ENCODE measurements at regions not wholly inside any gene's neighbourhood (a gene's known extent, or its start where the extent isn't known, plus 50 kb on each side); places are given as distances from the start of the nearest gene placed in this dataset.

DNA sequence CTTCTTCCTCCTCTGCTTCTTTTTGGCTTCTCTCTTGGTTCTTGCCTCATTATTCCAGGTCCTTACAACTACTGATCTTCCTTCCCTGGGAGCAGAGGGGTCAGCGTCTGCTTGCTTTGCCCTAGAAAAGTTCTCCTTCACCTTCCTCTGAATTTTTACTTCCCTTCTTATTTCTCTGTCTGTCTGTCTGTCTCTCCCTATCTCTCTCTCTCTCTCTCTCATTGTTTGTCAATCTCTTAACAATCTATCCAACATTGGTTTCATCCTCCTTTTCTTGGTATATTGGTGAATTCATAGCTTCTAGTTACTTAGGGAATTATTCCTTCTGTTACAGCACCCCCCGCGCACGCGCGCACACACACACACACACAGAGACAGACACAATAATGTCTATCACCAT lies 559.1 kb downstream of the MN1 start:
- Histone ChIP-seq H3K9me3 (ENCODE audit: control insufficient read depth, low read length) (no peaks in the 10 kb centered on the region), H3K27me3 (ENCODE audit: control insufficient read depth, insufficient read depth, low read length) (no peaks in the 10 kb centered on the region), H3K9ac (no peak overlapping the region), H3K36me3 (ENCODE audit: control insufficient read depth, insufficient read depth, low read length) (no peaks in the 10 kb centered on the region), H3K4me3 (ENCODE audit: low read depth, low read length) (no peak overlapping the region), H3K79me2 (no peaks in the 10 kb centered on the region), H3K4me2 (ENCODE audit: low read length) (no peak overlapping the region), H2AFZ (no peak overlapping the region), H3K27ac (no peak overlapping the region), H3K4me1 (no peaks in the 10 kb centered on the region)
- no peak for TF ChIP-seq CTCF (IDR thresholded peaks at IDR 0.05)

DNA sequence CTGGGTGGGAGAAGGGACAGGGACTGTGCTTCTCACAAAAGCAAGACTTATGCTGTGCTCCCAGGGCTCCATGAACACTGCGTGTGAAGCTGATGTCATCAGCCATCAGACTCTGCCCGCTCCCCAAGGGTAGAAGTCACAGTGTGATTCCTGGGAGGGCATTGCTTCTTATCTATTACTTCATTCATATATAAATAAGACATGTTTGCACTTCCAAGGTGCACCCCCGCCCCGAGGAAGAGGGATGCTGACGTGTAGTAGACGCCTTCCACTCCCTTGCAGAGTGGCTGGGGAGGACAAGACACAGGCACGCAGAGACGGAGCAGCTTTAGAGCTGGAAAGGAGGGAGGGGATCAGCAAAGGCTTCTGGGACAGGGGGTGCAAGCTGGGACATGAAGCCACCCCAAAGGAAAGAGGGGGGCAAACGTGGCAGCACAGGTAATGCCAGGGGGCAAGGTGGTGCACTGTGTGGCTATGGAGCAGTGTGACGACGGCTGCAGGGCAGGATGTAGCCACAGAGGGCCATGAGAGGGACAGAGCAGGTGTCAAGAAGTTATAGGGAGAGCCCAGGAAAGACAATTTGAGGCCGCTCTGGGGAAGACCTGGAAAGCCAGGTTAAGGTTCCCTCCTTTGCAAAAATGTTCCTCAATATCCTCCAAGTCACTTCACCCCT lies 558.5 kb downstream of the MN1 start:
- no peak overlapping the region for H3K4me3 ChIP-seq (ENCODE audit: low read depth, low read length)
- TF ChIP-seq CTCF (IDR thresholded peaks at IDR 0.05), result no peak
- no peak overlapping the region for H3K9ac ChIP-seq
- H3K27me3 ChIP-seq (ENCODE audit: control insufficient read depth, insufficient read depth, low read length), result no peaks in the 10 kb centered on the region
- no peaks in the 10 kb centered on the region for H3K79me2 ChIP-seq
- H2AFZ ChIP-seq, result no peak overlapping the region
- no peak overlapping the region for H3K27ac ChIP-seq
- no peaks in the 10 kb centered on the region for H3K4me1 ChIP-seq
- H3K4me2 ChIP-seq (ENCODE audit: low read length), result no peak overlapping the region
- H3K9me3 ChIP-seq (ENCODE audit: control insufficient read depth, low read length), result no peaks in the 10 kb centered on the region
- no peaks in the 10 kb centered on the region for H3K36me3 ChIP-seq (ENCODE audit: control insufficient read depth, insufficient read depth, low read length)

DNA sequence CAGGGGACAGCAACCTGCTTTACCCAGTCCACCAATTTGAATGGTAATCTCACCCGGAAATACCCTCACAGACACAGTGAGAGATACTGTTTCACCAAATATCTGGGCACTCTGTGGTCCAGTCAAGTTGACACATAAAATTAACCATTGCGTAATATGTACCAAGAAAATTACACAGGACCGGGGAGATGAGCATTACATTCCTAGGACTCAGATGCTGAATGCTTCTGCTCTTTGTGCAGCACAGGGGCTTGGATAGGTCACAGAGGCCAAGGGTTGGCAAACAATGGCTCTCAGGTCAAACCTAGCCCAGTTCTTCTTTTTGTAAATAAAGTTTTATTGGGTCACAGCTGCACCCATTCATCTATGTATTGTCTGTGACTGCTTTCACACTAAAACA lies 557.2 kb downstream of the MN1 start:
- H3K4me3 ChIP-seq (ENCODE audit: low read depth, low read length), result no peak overlapping the region
- no peaks in the 10 kb centered on the region for H3K36me3 ChIP-seq (ENCODE audit: control insufficient read depth, insufficient read depth, low read length)
- no peak overlapping the region for H3K4me2 ChIP-seq (ENCODE audit: low read length)
- no peak overlapping the region for H3K9ac ChIP-seq
- no peak overlapping the region for H2AFZ ChIP-seq
- no peaks in the 10 kb centered on the region for H3K4me1 ChIP-seq
- no peaks in the 10 kb centered on the region for H3K27me3 ChIP-seq (ENCODE audit: control insufficient read depth, insufficient read depth, low read length)
- H3K79me2 ChIP-seq, result no peaks in the 10 kb centered on the region
- no peaks in the 10 kb centered on the region for H3K9me3 ChIP-seq (ENCODE audit: control insufficient read depth, low read length)
- no peak for TF ChIP-seq CTCF (IDR thresholded peaks at IDR 0.05)
- no peak overlapping the region for H3K27ac ChIP-seq

GRCh38 chr22:27245056-27245455 lies 556.5 kb downstream of the MN1 start:
- Histone ChIP-seq H3K4me1 (no peaks in the 10 kb centered on the region), H3K79me2 (no peaks in the 10 kb centered on the region), H3K9me3 (ENCODE audit: control insufficient read depth, low read length) (no peaks in the 10 kb centered on the region), H3K9ac (no peak overlapping the region), H3K36me3 (ENCODE audit: control insufficient read depth, insufficient read depth, low read length) (no peaks in the 10 kb centered on the region), H3K27me3 (ENCODE audit: control insufficient read depth, insufficient read depth, low read length) (no peaks in the 10 kb centered on the region), H3K4me2 (ENCODE audit: low read length) (no peak overlapping the region), H3K4me3 (ENCODE audit: low read depth, low read length) (no peak overlapping the region), H3K27ac (no peak overlapping the region), H2AFZ (no peak overlapping the region)
- no peak for TF ChIP-seq CTCF (IDR thresholded peaks at IDR 0.05)

DNA sequence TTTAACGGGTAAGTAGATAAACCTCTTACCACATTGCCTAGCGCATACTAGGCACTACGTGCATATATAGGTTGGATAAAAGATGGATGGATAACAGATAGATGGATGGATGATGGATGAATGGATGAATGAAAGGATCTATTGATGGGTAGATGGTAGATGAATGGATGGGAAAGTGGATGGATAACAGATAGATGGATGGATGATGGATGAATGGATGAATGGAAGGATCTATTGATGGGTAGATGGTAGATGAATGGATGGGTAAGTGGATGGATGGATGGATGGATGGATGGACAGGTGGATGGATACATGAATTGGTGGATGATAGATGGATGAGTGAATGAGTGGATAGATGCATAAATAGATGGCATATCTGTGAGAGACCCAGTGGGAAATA lies 555.0 kb downstream of the MN1 start:
- Histone ChIP-seq H3K4me3 (ENCODE audit: low read depth, low read length) (no peak overlapping the region), H3K4me1 (no peaks in the 10 kb centered on the region), H3K36me3 (ENCODE audit: control insufficient read depth, insufficient read depth, low read length) (no peaks in the 10 kb centered on the region), H3K27ac (no peak overlapping the region), H2AFZ (no peak overlapping the region), H3K9me3 (ENCODE audit: control insufficient read depth, low read length) (no peaks in the 10 kb centered on the region), H3K9ac (no peak overlapping the region), H3K79me2 (no peaks in the 10 kb centered on the region), H3K4me2 (ENCODE audit: low read length) (no peak overlapping the region), H3K27me3 (ENCODE audit: control insufficient read depth, insufficient read depth, low read length) (no peaks in the 10 kb centered on the region)
- TF ChIP-seq CTCF (IDR thresholded peaks at IDR 0.05), result no peak
